ENCODE measurements at regions not wholly inside any gene's neighbourhood (a gene's known extent, or its start where the extent isn't known, plus 50 kb on each side); places are given as distances from the start of the nearest gene placed in this dataset.

- no peaks in the 10 kb centered on the region for H3K9me3 ChIP-seq (ENCODE audit: control insufficient read depth in 3 of 3, low read length in 3 of 3)
- no peaks in the 10 kb centered on the region for H3K4me1 ChIP-seq (ENCODE audit: control insufficient read depth in 3 of 3, insufficient read depth in 3 of 3, low read length in 3 of 3)
- H3K9ac ChIP-seq (ENCODE audit: low read depth in 1 of 3, low read length in 3 of 3) = no peak overlapping the region
- no peak overlapping the region for H3K27ac ChIP-seq (ENCODE audit: low read depth, low read length)
- no peak overlapping the region for H3K4me3 ChIP-seq (ENCODE audit: low read length in 3 of 3)
- H3K36me3 ChIP-seq (ENCODE audit: control insufficient read depth in 3 of 3, insufficient read depth in 3 of 3, low read length in 3 of 3) = no peaks in the 10 kb centered on the region
- no peaks in the 10 kb centered on the region for H3K27me3 ChIP-seq (ENCODE audit: control insufficient read depth in 3 of 3, insufficient read depth in 3 of 3, low read length in 3 of 3)
These were observed 480.5 kb upstream of the FSTL5 start for GRCh38 chr4:162644346-162644745.

GRCh38 chr4:162640152-162640551, 476.4 kb upstream of the FSTL5 start:
- Histone ChIP-seq H3K36me3 (ENCODE audit: control insufficient read depth in 3 of 3, insufficient read depth in 3 of 3, low read length in 3 of 3) (no peaks in the 10 kb centered on the region), H3K4me3 (ENCODE audit: low read length in 3 of 3) (no peak overlapping the region), H3K9me3 (ENCODE audit: control insufficient read depth in 3 of 3, low read length in 3 of 3) (no peaks in the 10 kb centered on the region), H3K9ac (ENCODE audit: low read depth in 1 of 3, low read length in 3 of 3) (no peak overlapping the region), H3K27ac (ENCODE audit: low read depth, low read length) (no peak overlapping the region), H3K4me1 (ENCODE audit: control insufficient read depth in 3 of 3, insufficient read depth in 3 of 3, low read length in 3 of 3) (no peaks in the 10 kb centered on the region), H3K27me3 (ENCODE audit: control insufficient read depth in 3 of 3, insufficient read depth in 3 of 3, low read length in 3 of 3) (no peaks in the 10 kb centered on the region)

GRCh38 chr4:162634390-162634789, 470.6 kb upstream of the FSTL5 start:
- no peak overlapping the region for H3K9ac ChIP-seq (ENCODE audit: low read depth in 1 of 3, low read length in 3 of 3)
- H3K4me3 ChIP-seq (ENCODE audit: low read length in 3 of 3) = no peak overlapping the region
- H3K4me1 ChIP-seq (ENCODE audit: control insufficient read depth in 3 of 3, insufficient read depth in 3 of 3, low read length in 3 of 3) = no peaks in the 10 kb centered on the region
- H3K27ac ChIP-seq (ENCODE audit: low read depth, low read length) = no peak overlapping the region
- no peaks in the 10 kb centered on the region for H3K36me3 ChIP-seq (ENCODE audit: control insufficient read depth in 3 of 3, insufficient read depth in 3 of 3, low read length in 3 of 3)
- no peaks in the 10 kb centered on the region for H3K9me3 ChIP-seq (ENCODE audit: control insufficient read depth in 3 of 3, low read length in 3 of 3)
- H3K27me3 ChIP-seq (ENCODE audit: control insufficient read depth in 3 of 3, insufficient read depth in 3 of 3, low read length in 3 of 3) = no peaks in the 10 kb centered on the region

GRCh38 chr4:162622664-162623063, 458.9 kb upstream of the FSTL5 start:
- Histone ChIP-seq H3K27me3 (ENCODE audit: control insufficient read depth in 3 of 3, insufficient read depth in 3 of 3, low read length in 3 of 3) (no peaks in the 10 kb centered on the region), H3K4me1 (ENCODE audit: control insufficient read depth in 3 of 3, insufficient read depth in 3 of 3, low read length in 3 of 3) (no peaks in the 10 kb centered on the region), H3K36me3 (ENCODE audit: control insufficient read depth in 3 of 3, insufficient read depth in 3 of 3, low read length in 3 of 3) (no peaks in the 10 kb centered on the region), H3K9me3 (ENCODE audit: control insufficient read depth in 3 of 3, low read length in 3 of 3) (no peaks in the 10 kb centered on the region), H3K4me3 (ENCODE audit: low read length in 3 of 3) (no peak overlapping the region), H3K9ac (ENCODE audit: low read depth in 1 of 3, low read length in 3 of 3) (no peak overlapping the region), H3K27ac (ENCODE audit: low read depth, low read length) (no peak overlapping the region)

- H3K9me3 ChIP-seq (ENCODE audit: control insufficient read depth in 3 of 3, low read length in 3 of 3) = no peaks in the 10 kb centered on the region
- H3K27ac ChIP-seq (ENCODE audit: low read depth, low read length) = no peak overlapping the region
These were observed 446.3 kb upstream of the FSTL5 start for GRCh38 chr4:162610116-162610515.

GRCh38 chr4:162586266-162586665, 422.5 kb upstream of the FSTL5 start:
- H3K27me3 ChIP-seq (ENCODE audit: control insufficient read depth in 3 of 3, insufficient read depth in 3 of 3, low read length in 3 of 3) = no peaks in the 10 kb centered on the region
- no peaks in the 10 kb centered on the region for H3K4me1 ChIP-seq (ENCODE audit: control insufficient read depth in 3 of 3, insufficient read depth in 3 of 3, low read length in 3 of 3)
- no peak overlapping the region for H3K27ac ChIP-seq (ENCODE audit: low read depth, low read length)
- no peak overlapping the region for H3K9ac ChIP-seq (ENCODE audit: low read depth in 1 of 3, low read length in 3 of 3)
- H3K4me3 ChIP-seq (ENCODE audit: low read length in 3 of 3) = no peak overlapping the region
- no peaks in the 10 kb centered on the region for H3K36me3 ChIP-seq (ENCODE audit: control insufficient read depth in 3 of 3, insufficient read depth in 3 of 3, low read length in 3 of 3)
- no peaks in the 10 kb centered on the region for H3K9me3 ChIP-seq (ENCODE audit: control insufficient read depth in 3 of 3, low read length in 3 of 3)

More at GRCh38 chr4:162610116-162610515, 446.3 kb upstream of the FSTL5 start:
- H3K4me1 ChIP-seq (ENCODE audit: control insufficient read depth in 3 of 3, insufficient read depth in 3 of 3, low read length in 3 of 3) = no peaks in the 10 kb centered on the region
- no peak overlapping the region for H3K4me3 ChIP-seq (ENCODE audit: low read length in 3 of 3)
- no peaks in the 10 kb centered on the region for H3K36me3 ChIP-seq (ENCODE audit: control insufficient read depth in 3 of 3, insufficient read depth in 3 of 3, low read length in 3 of 3)
- no peak overlapping the region for H3K9ac ChIP-seq (ENCODE audit: low read depth in 1 of 3, low read length in 3 of 3)
- no peaks in the 10 kb centered on the region for H3K27me3 ChIP-seq (ENCODE audit: control insufficient read depth in 3 of 3, insufficient read depth in 3 of 3, low read length in 3 of 3)

GRCh38 chr4:162582180-162582579, 418.4 kb upstream of the FSTL5 start:
- Histone ChIP-seq H3K9ac (ENCODE audit: low read depth in 1 of 3, low read length in 3 of 3) (no peak overlapping the region), H3K4me1 (ENCODE audit: control insufficient read depth in 3 of 3, insufficient read depth in 3 of 3, low read length in 3 of 3) (no peaks in the 10 kb centered on the region), H3K27ac (ENCODE audit: low read depth, low read length) (no peak overlapping the region), H3K27me3 (ENCODE audit: control insufficient read depth in 3 of 3, insufficient read depth in 3 of 3, low read length in 3 of 3) (no peaks in the 10 kb centered on the region), H3K9me3 (ENCODE audit: control insufficient read depth in 3 of 3, low read length in 3 of 3) (no peaks in the 10 kb centered on the region), H3K36me3 (ENCODE audit: control insufficient read depth in 3 of 3, insufficient read depth in 3 of 3, low read length in 3 of 3) (no peaks in the 10 kb centered on the region), H3K4me3 (ENCODE audit: low read length in 3 of 3) (no peak overlapping the region)

- H3K4me1 ChIP-seq (ENCODE audit: control insufficient read depth in 3 of 3, insufficient read depth in 3 of 3, low read length in 3 of 3) = no peaks in the 10 kb centered on the region
- H3K27me3 ChIP-seq (ENCODE audit: control insufficient read depth in 3 of 3, insufficient read depth in 3 of 3, low read length in 3 of 3) = no peaks in the 10 kb centered on the region
- H3K36me3 ChIP-seq (ENCODE audit: control insufficient read depth in 3 of 3, insufficient read depth in 3 of 3, low read length in 3 of 3) = no peaks in the 10 kb centered on the region
- no peak overlapping the region for H3K9ac ChIP-seq (ENCODE audit: low read depth in 1 of 3, low read length in 3 of 3)
- no peak overlapping the region for H3K27ac ChIP-seq (ENCODE audit: low read depth, low read length)
- H3K4me3 ChIP-seq (ENCODE audit: low read length in 3 of 3) = no peak overlapping the region
- no peaks in the 10 kb centered on the region for H3K9me3 ChIP-seq (ENCODE audit: control insufficient read depth in 3 of 3, low read length in 3 of 3)
These were observed 401.9 kb upstream of the FSTL5 start for GRCh38 chr4:162565730-162566129.

- Histone ChIP-seq H3K9me3 (ENCODE audit: control insufficient read depth in 3 of 3, low read length in 3 of 3) (no peaks in the 10 kb centered on the region), H3K27me3 (ENCODE audit: control insufficient read depth in 3 of 3, insufficient read depth in 3 of 3, low read length in 3 of 3) (no peaks in the 10 kb centered on the region), H3K27ac (ENCODE audit: low read depth, low read length) (no peak overlapping the region), H3K4me1 (ENCODE audit: control insufficient read depth in 3 of 3, insufficient read depth in 3 of 3, low read length in 3 of 3) (no peaks in the 10 kb centered on the region), H3K36me3 (ENCODE audit: control insufficient read depth in 3 of 3, insufficient read depth in 3 of 3, low read length in 3 of 3) (no peaks in the 10 kb centered on the region), H3K9ac (ENCODE audit: low read depth in 1 of 3, low read length in 3 of 3) (no peak overlapping the region), H3K4me3 (ENCODE audit: low read length in 3 of 3) (no peak overlapping the region)
These were observed 396.3 kb upstream of the FSTL5 start for GRCh38 chr4:162560073-162560472.

- H3K9ac ChIP-seq (ENCODE audit: low read depth in 1 of 3, low read length in 3 of 3) = no peak overlapping the region
- H3K27ac ChIP-seq (ENCODE audit: low read depth, low read length) = no peak overlapping the region
- H3K4me3 ChIP-seq (ENCODE audit: low read length in 3 of 3) = no peak overlapping the region
- H3K36me3 ChIP-seq (ENCODE audit: control insufficient read depth in 3 of 3, insufficient read depth in 3 of 3, low read length in 3 of 3) = no peaks in the 10 kb centered on the region
- H3K9me3 ChIP-seq (ENCODE audit: control insufficient read depth in 3 of 3, low read length in 3 of 3) = no peaks in the 10 kb centered on the region
- H3K4me1 ChIP-seq (ENCODE audit: control insufficient read depth in 3 of 3, insufficient read depth in 3 of 3, low read length in 3 of 3) = no peaks in the 10 kb centered on the region
- H3K27me3 ChIP-seq (ENCODE audit: control insufficient read depth in 3 of 3, insufficient read depth in 3 of 3, low read length in 3 of 3) = no peaks in the 10 kb centered on the region
These were observed 393.8 kb upstream of the FSTL5 start for GRCh38 chr4:162557516-162558106.

GRCh38 chr4:162535121-162535520, 371.3 kb upstream of the FSTL5 start:
- H3K4me1 ChIP-seq (ENCODE audit: control insufficient read depth in 3 of 3, insufficient read depth in 3 of 3, low read length in 3 of 3) = no peaks in the 10 kb centered on the region
- H3K9ac ChIP-seq (ENCODE audit: low read depth in 1 of 3, low read length in 3 of 3) = no peak overlapping the region
- H3K27ac ChIP-seq (ENCODE audit: low read depth, low read length) = no peak overlapping the region
- no peak overlapping the region for H3K4me3 ChIP-seq (ENCODE audit: low read length in 3 of 3)
- H3K9me3 ChIP-seq (ENCODE audit: control insufficient read depth in 3 of 3, low read length in 3 of 3) = no peaks in the 10 kb centered on the region
- H3K27me3 ChIP-seq (ENCODE audit: control insufficient read depth in 3 of 3, insufficient read depth in 3 of 3, low read length in 3 of 3) = peaks cover 0 to 3% (median 0%) of the 10 kb centered on the region in 3 donors
- H3K36me3 ChIP-seq (ENCODE audit: control insufficient read depth in 3 of 3, insufficient read depth in 3 of 3, low read length in 3 of 3) = no peaks in the 10 kb centered on the region
